HepG2 (cell line): ENCODE measurements at regions not wholly inside any gene's neighbourhood (a gene's known extent, or its start where the extent isn't known, plus 50 kb on each side); places are given as distances from the start of the nearest gene placed in this dataset.

Experiments
- ATAC-seq: fragments of 200-7000 bp; cut with Tn5 transposase; 3 replicates; pipeline ENCODE4 v1.9.1; 2020; ENCODE audit warnings: mild to moderate bottlenecking, moderate library complexity
- BruUV-seq: library from RNA; stranded (reverse); fragments of 400-500 nt; replicated peaks from 2 replicates; lab custom pipeline; 2021; lab: Mats Ljungman, UMichigan
- CTCF ChIA-PET: fragments of 300-600 bp; formaldehyde crosslinking; extraction: SDS; loops from one replicate; lab custom pipeline; 2021; ENCODE audit warnings: low total read pairs, inconsistent platforms, low intra/inter-chr PET ratio; lab: Yijun Ruan, JAX
- POLR2A ChIA-PET: fragments of 350-600 bp; sonication (Branson Sonifier 250); formaldehyde crosslinking; loops from one replicate; lab custom pipeline; 2020; ENCODE audit warnings: antibody characterized with exemption, inconsistent platforms; lab: Yijun Ruan, JAX
- DNase-seq: peaks from one replicate; pipeline ENCODE4 v3.0.0-alpha.2; 2015; ENCODE audit warnings: low spot score
- FAIRE-seq: peaks from 3 replicates; lab custom pipeline; 2011; peaks lifted over from hg19 to GRCh38; lab: Jason Lieb, UNC
- H2AFZ ChIP-seq: one replicate; pipeline ENCODE4 v1.6.1; 2011; ENCODE audit warnings: low read length, inconsistent platforms
- H3K27ac ChIP-seq: fragments of 300-600 bp; 3 replicates; pipeline ENCODE4 v1.8.0; 2011; ENCODE audit warnings: mixed run types, mild to moderate bottlenecking, mixed read lengths, low read length, inconsistent platforms; ENCODE audit not compliant: insufficient read depth; ENCODE audit errors: extremely low read length
- H3K27me3 ChIP-seq, 2 experiments: fragments of 200-600 bp in 1 of 2; 2 replicates in 1 of 2; 3 replicates in 1 of 2; pipeline versions ENCODE4 v1.6.0 to v1.8.0; 2011; ENCODE audit warnings: low read length in 2 of 2, mild to moderate bottlenecking in 2 of 2, moderate library complexity in 2 of 2, inconsistent platforms in 1 of 2; ENCODE audit not compliant: insufficient read depth in 2 of 2, control insufficient read depth in 1 of 2
- H3K36me3 ChIP-seq, 2 experiments: fragments of 200-600 bp in 1 of 2; replicated peaks in 1 of 2; 2 replicates in 1 of 2; 3 replicates in 1 of 2; pipeline versions ENCODE4 v1.5.1 to v1.8.0; 2011; ENCODE audit warnings: low read length in 2 of 2, inconsistent platforms in 1 of 2; ENCODE audit not compliant: insufficient read depth in 2 of 2, control insufficient read depth in 1 of 2
- H3K4me1 ChIP-seq: 2 replicates; pipeline ENCODE4 v1.5.1; 2012; ENCODE audit warnings: low read length, inconsistent platforms; ENCODE audit not compliant: insufficient read depth
- H3K4me2 ChIP-seq: 2 replicates; pipeline ENCODE4 v1.6.0; 2011; ENCODE audit warnings: low read depth, low read length, inconsistent platforms
- H3K4me3 ChIP-seq, 3 experiments: fragments of 200-600 bp in 1 of 3; sonication (generic), shearing (Covaris generic) in 1 of 3; replicated peaks in 1 of 3; 2 replicates each; pipeline ENCODE4 v1.5.1; 2011 to 2016; ENCODE audit warnings: low read length in 3 of 3, inconsistent platforms in 2 of 3, low read depth in 2 of 3, mild to moderate bottlenecking in 2 of 3, control low read depth in 1 of 3, mixed read lengths in 1 of 3; ENCODE audit not compliant: insufficient read depth in 1 of 3
- H3K79me2 ChIP-seq: one replicate; pipeline ENCODE4 v1.6.1; 2011; ENCODE audit warnings: low read length, inconsistent platforms; ENCODE audit not compliant: insufficient read depth
- H3K9ac ChIP-seq: 2 replicates; pipeline ENCODE4 v1.6.0; 2011; ENCODE audit warnings: mild to moderate bottlenecking, low read depth, low read length, inconsistent platforms; ENCODE audit not compliant: insufficient read depth
- H3K9me3 ChIP-seq: 2 replicates; pipeline ENCODE4 v1.5.1; 2012; ENCODE audit warnings: mild to moderate bottlenecking, low read length
- H4K20me1 ChIP-seq: 2 replicates; pipeline ENCODE4 v1.6.0; 2011; ENCODE audit warnings: inconsistent platforms, mild to moderate bottlenecking, low read length, moderate library complexity; ENCODE audit not compliant: insufficient read depth
- ADNP ChIP-seq: sonication (generic); formaldehyde crosslinking; IDR thresholded peaks from 2 replicates; pipeline ENCODE4 v1.4.0; 2020; ENCODE audit warnings: missing genetic modification reagents
- MTA3 ChIP-seq: sonication (generic); formaldehyde crosslinking; IDR thresholded peaks from 2 replicates; pipeline ENCODE4 v1.4.0; 2020; ENCODE audit warnings: missing genetic modification reagents
- RBFOX2 ChIP-seq: fragments of 200-400 bp; formaldehyde crosslinking; IDR thresholded peaks from 2 replicates; pipeline ENCODE4 v1.6.1; 2017; ENCODE audit warnings: low read depth, mild to moderate bottlenecking, low read length
- SUZ12 ChIP-seq: fragments of 150-350 bp; IDR thresholded peaks from 2 replicates; pipeline ENCODE4 v1.6.1; 2014; ENCODE audit warnings: low read depth, low read length
- USF2 ChIP-seq, 2 experiments: sonication (generic) in 1 of 2; formaldehyde crosslinking in 1 of 2; IDR thresholded peaks; 2 replicates each; pipeline versions ENCODE4 v1.5.1 to v1.6.1; 2011 to 2020; ENCODE audit warnings: borderline replicate concordance in 1 of 2, low read depth in 1 of 2, low read length in 1 of 2, mild to moderate bottlenecking in 1 of 2, missing genetic modification reagents in 1 of 2, moderate library complexity in 1 of 2
- ZHX1 ChIP-seq: sonication (generic); formaldehyde crosslinking; IDR thresholded peaks from 2 replicates; pipeline ENCODE4 v1.8.1; 2022; ENCODE audit warnings: low read depth, mild to moderate bottlenecking, missing genetic modification reagents
- ZNF788 ChIP-seq: sonication (generic); formaldehyde crosslinking; IDR thresholded peaks from 2 replicates; pipeline ENCODE4 v1.5.0; 2020; ENCODE audit warnings: mild to moderate bottlenecking, missing genetic modification reagents, borderline replicate concordance
- WGBS: methylation state at CpG from one replicate; pipeline ENCODE4 v1.1.6; 2017; ENCODE audit warnings: low lambda C conversion rate; 5-methylcytosine and 5-hydroxymethylcytosine counted together
- in situ Hi-C: cut with HindIII; loops from 2 replicates; pipeline ENCODE4 v1.10.0; 2017; ENCODE audit warnings: low pct_unique_long_range_greater_than_20kb; ENCODE audit not compliant: extremely low pct_ligation_motif_present
- intact Hi-C: fragments of 100-400 bp; cut with micrococcal nuclease; formaldehyde crosslinking; loops from one replicate; pipeline ENCODE4 v1.10.0; 2022; ENCODE audit not compliant: unreplicated experiment

GRCh38 chr11:86187027-86187426, 57.5 kb upstream of the EED start:
- no peaks in the 10 kb centered on the region for H3K79me2 ChIP-seq
- H2AFZ ChIP-seq: no peak overlapping the region
- in situ Hi-C loops (no loop called here), intact Hi-C loops (no loop called here)
- no peak for FAIRE-seq
- no peak overlapping the region for H3K4me3 ChIP-seq
- no peak for DNase-seq
- BruUV-seq: no TSS peak
- H3K4me1 ChIP-seq: peaks cover 8% of the 10 kb centered on the region; the same call in 1 of the 2 replicates
- ChIA-PET POLR2A (no interaction called here), CTCF (no interaction called here)
- H3K27ac ChIP-seq: no peak overlapping the region
- H3K9me3 ChIP-seq: no peaks in the 10 kb centered on the region
- no peak overlapping the region for H3K9ac ChIP-seq
- H3K36me3 ChIP-seq: no peaks in the 10 kb centered on the region
- TF ChIP-seq SUZ12: no peak
- WGBS: 6% methylated on average over 2 of the region's 2 CpGs
- no peaks in the 10 kb centered on the region for H4K20me1 ChIP-seq
- ATAC-seq: no peak
- peaks cover 0 to 11% of the 10 kb centered on the region in 2 experiments; a peak in 2 of 5 replicates for H3K27me3 ChIP-seq
- no peak overlapping the region for H3K4me2 ChIP-seq

- WGBS: 42% methylated on average over 4 of the region's 4 CpGs
- ChIA-PET POLR2A (no interaction called here), CTCF (no interaction called here)
- Histone ChIP-seq H3K79me2 (no peaks in the 10 kb centered on the region), H3K4me1 (peaks cover 8% of the 10 kb centered on the region; the same call in 1 of the 2 replicates), H2AFZ (no peak overlapping the region), H3K4me3 (no peak overlapping the region), H3K9me3 (no peaks in the 10 kb centered on the region), H4K20me1 (no peaks in the 10 kb centered on the region), H3K27ac (no peak overlapping the region), H3K27me3 (peaks cover 0 to 11% of the 10 kb centered on the region in 2 experiments; a peak in 2 of 5 replicates), H3K36me3 (no peaks in the 10 kb centered on the region), H3K4me2 (no peak overlapping the region), H3K9ac (no peak overlapping the region)
- intact Hi-C loops: no loop called here
- in situ Hi-C loops: no loop called here
- no TSS peak for BruUV-seq
- DNase-seq: no peak
- no peak for FAIRE-seq
- ATAC-seq: no peak
- TF ChIP-seq USF2 (IDR thresholded peaks at IDR 0.05; ENCODE audit: low read depth, low read length) (no peak), USF2 (CRISPR knock-in tag; IDR thresholded peaks at IDR 0.05; ENCODE audit: borderline replicate concordance) (no peak), ADNP (CRISPR knock-in tag) (no peak), ZNF788 (CRISPR knock-in tag) (no peak), MTA3 (CRISPR knock-in tag) (no peak), ZHX1 (CRISPR knock-in tag) (no peak), RBFOX2 (no peak)
Observed at GRCh38 chr11:86186386-86186785, 58.2 kb upstream of the EED start.
